HCT116 (cell line): ENCODE measurements at regions not wholly inside any gene's neighbourhood (a gene's known extent, or its start where the extent isn't known, plus 50 kb on each side); places are given as distances from the start of the nearest gene placed in this dataset.

Experiments used
- ATAC-seq: fragments of 200-7000 bp; cut with Tn5 transposase; 2 replicates; pipeline ENCODE4 v1.9.1; 2020; ENCODE audit warnings: mild to moderate bottlenecking, moderate library complexity
- BruUV-seq: library from RNA; stranded (reverse); fragments of 400-500 nt; replicated peaks from 2 replicates; lab custom pipeline; 2021; lab: Mats Ljungman, UMichigan
- CTCF ChIA-PET: fragments of 300-600 bp; sonication (Branson Sonifier 250); formaldehyde crosslinking; loops from one replicate; lab custom pipeline; 2021; ENCODE audit warnings: antibody characterized with exemption; lab: Charles Lee
- POLR2A ChIA-PET: fragments of 300-600, 350-600 bp; sonication (Branson Sonifier 250); formaldehyde crosslinking; loops from one replicate; lab custom pipeline; 2021; ENCODE audit warnings: antibody characterized with exemption; lab: Charles Lee
- RAD21 ChIA-PET, 2 experiments: fragments of 300-600 bp; sonication (Branson Sonifier 250); formaldehyde crosslinking; loops; one replicate each; lab custom pipeline; 2023; ENCODE audit warnings: low total read pairs in 2 of 2; ENCODE audit not compliant: uncharacterized antibody in 2 of 2, unreplicated experiment in 2 of 2, low non-redundant PET in 1 of 2; lab: Charles Lee
- DNase-seq: peaks from one replicate; pipeline ENCODE4 v3.0.0-alpha.2; 2010; ENCODE audit warnings: low read depth, low spot score
- H2AFZ ChIP-seq: fragments of 200-600 bp; shearing (Covaris generic), sonication (generic); 2 replicates; pipeline ENCODE4 v1.6.1; 2017; ENCODE audit warnings: low read depth, mixed run types, mixed read lengths, antibody characterized with exemption, low read length; ENCODE audit not compliant: poor library complexity, severe bottlenecking
- H3K27ac ChIP-seq: 2 replicates; pipeline ENCODE4 v1.5.1; 2012; ENCODE audit warnings: low read depth, low read length
- H3K27me3 ChIP-seq: fragments of 200-600 bp; sonication (generic); 2 replicates; pipeline ENCODE4 v1.6.1; 2016; ENCODE audit warnings: mixed run types, low read length, mixed read lengths; ENCODE audit not compliant: insufficient read depth
- H3K36me3 ChIP-seq, 2 experiments: fragments of 200-500 bp in 1 of 2; fragments of 200-600 bp in 1 of 2; sonication (Bioruptor generic) in 1 of 2; sonication (generic) in 1 of 2; 2 replicates each; pipeline versions ENCODE4 v1.5.1 to v1.6.1; 2014 to 2016; ENCODE audit warnings: low read length in 2 of 2, inconsistent platforms in 1 of 2, mixed read lengths in 1 of 2, mixed run types in 1 of 2; ENCODE audit not compliant: insufficient read depth in 2 of 2, control insufficient read depth in 1 of 2
- H3K4me1 ChIP-seq, 2 experiments: fragments of 200-600 bp in 1 of 2; sonication (generic) in 1 of 2; 2 replicates each; pipeline versions ENCODE4 v1.5.1 to v1.6.1; 2012 to 2017; ENCODE audit warnings: low read length in 2 of 2, inconsistent platforms in 1 of 2, mild to moderate bottlenecking in 1 of 2, mixed read lengths in 1 of 2, mixed run types in 1 of 2, moderate library complexity in 1 of 2; ENCODE audit not compliant: insufficient read depth in 2 of 2, control insufficient read depth in 1 of 2
- H3K4me2 ChIP-seq: fragments of 200-600 bp; sonication (generic); 2 replicates; pipeline ENCODE4 v1.6.1; 2017; ENCODE audit warnings: mixed run types, low read length, mixed read lengths
- H3K4me3 ChIP-seq, 2 experiments: fragments of 200-600 bp in 1 of 2; sonication (generic) in 1 of 2; replicated peaks in 1 of 2; 2 replicates each; pipeline ENCODE4 v1.5.1; 2011 to 2016; ENCODE audit warnings: low read length in 2 of 2, control low read depth in 1 of 2, low read depth in 1 of 2, mild to moderate bottlenecking in 1 of 2, mixed read lengths in 1 of 2, mixed run types in 1 of 2
- H3K79me2 ChIP-seq: fragments of 200-600 bp; sonication (generic); 2 replicates; pipeline ENCODE4 v1.6.1; 2017; ENCODE audit warnings: mild to moderate bottlenecking, mixed run types, low read length, moderate library complexity, mixed read lengths; ENCODE audit not compliant: insufficient read depth
- H3K9ac ChIP-seq: fragments of 200-600 bp; sonication (generic); 2 replicates; pipeline ENCODE4 v1.6.1; 2016; ENCODE audit warnings: low read length, mixed read lengths
- H3K9me2 ChIP-seq: fragments of 200-600 bp; sonication (generic), shearing (Covaris generic); 2 replicates; pipeline ENCODE4 v1.6.1; 2017; ENCODE audit warnings: mixed run types, mild to moderate bottlenecking, moderate library complexity; ENCODE audit not compliant: insufficient read depth
- H3K9me3 ChIP-seq, 2 experiments: fragments of 200-500 bp in 1 of 2; fragments of 200-600 bp in 1 of 2; sonication (Bioruptor generic) in 1 of 2; sonication (generic) in 1 of 2; 2 replicates each; pipeline ENCODE4 v1.6.1; 2014 to 2017; ENCODE audit warnings: low read length in 2 of 2, mixed read lengths in 2 of 2, inconsistent platforms in 1 of 2, low read depth in 1 of 2, mild to moderate bottlenecking in 1 of 2, mixed run types in 1 of 2, moderate library complexity in 1 of 2; ENCODE audit not compliant: control insufficient read depth in 1 of 2, insufficient read depth in 1 of 2
- H4K20me1 ChIP-seq: fragments of 200-600 bp; sonication (generic), shearing (Covaris generic); 2 replicates; pipeline ENCODE4 v1.6.1; 2017; ENCODE audit warnings: mixed run types, mild to moderate bottlenecking, moderate library complexity; ENCODE audit not compliant: insufficient read depth
- CBX3 ChIP-seq: IDR thresholded peaks from 2 replicates; pipeline ENCODE4 v1.6.1; 2012; ENCODE audit warnings: low read depth
- CEBPB ChIP-seq: IDR thresholded peaks from 2 replicates; pipeline ENCODE4 v1.6.1; 2012; ENCODE audit warnings: low read depth
- EZH2 ChIP-seq: fragments of 200-600 bp; sonication (generic); IDR thresholded peaks from 2 replicates; pipeline ENCODE4 v1.6.1; 2017; ENCODE audit warnings: antibody characterized with exemption, mixed run types
- EZH2phosphoT487 ChIP-seq: fragments of 200-600 bp; IDR thresholded peaks from 2 replicates; pipeline ENCODE4 v1.6.1; 2018; ENCODE audit warnings: antibody characterized with exemption, borderline replicate concordance
- FOSL1 ChIP-seq: IDR thresholded peaks from 2 replicates; pipeline ENCODE4 v1.6.1; 2012; ENCODE audit warnings: low read depth
- JUND ChIP-seq: IDR thresholded peaks from 2 replicates; pipeline ENCODE4 v1.6.1; 2012
- POLR2A ChIP-seq: IDR thresholded peaks from 2 replicates; pipeline ENCODE4 v1.7.0; 2011; ENCODE audit warnings: borderline replicate concordance; ENCODE audit not compliant: insufficient read depth, insufficient read length; ENCODE audit errors: extremely low read depth
- RAD21 ChIP-seq: IDR thresholded peaks from 2 replicates; pipeline ENCODE4 v1.6.1; 2012; ENCODE audit warnings: low read depth, mild to moderate bottlenecking
- SIN3A ChIP-seq: IDR thresholded peaks from 2 replicates; pipeline ENCODE4 v1.6.1; 2012; ENCODE audit warnings: low read depth
- SP1 ChIP-seq: IDR thresholded peaks from 2 replicates; pipeline ENCODE4 v1.6.1; 2012; ENCODE audit warnings: low read depth
- SRF ChIP-seq: IDR thresholded peaks from 2 replicates; pipeline ENCODE4 v1.6.1; 2012; ENCODE audit warnings: low read depth
- TCF7L2 ChIP-seq: IDR thresholded peaks from 2 replicates; pipeline ENCODE4 v1.7.0; 2011; ENCODE audit warnings: borderline replicate concordance, inconsistent platforms; ENCODE audit not compliant: insufficient read depth, insufficient read length; ENCODE audit errors: extremely low read depth
- YY1 ChIP-seq: IDR thresholded peaks from 2 replicates; pipeline ENCODE4 v1.6.1; 2011; ENCODE audit warnings: low read length, low read depth, moderate library complexity, mild to moderate bottlenecking; ENCODE audit not compliant: insufficient replicate concordance; ENCODE audit errors: extremely low read depth
- ZFX ChIP-seq: fragments of 450-650 bp; IDR thresholded peaks from 2 replicates; pipeline ENCODE4 v1.6.1; 2017
- intact Hi-C: fragments of 100-400 bp; cut with micrococcal nuclease; formaldehyde crosslinking; loops from 2 replicates; pipeline ENCODE4 v1.10.0; 2022
- TF ChIP-seq, protein P1 (sequence below), 3 experiments: fragments of 200-600 bp in 1 of 3; sonication (generic) in 1 of 3; IDR thresholded peaks in 2 of 3; conservative IDR thresholded peaks in 1 of 3; 2 replicates each; pipeline ENCODE4 v1.5.1; 2012 to 2017; ENCODE audit warnings: low read depth in 2 of 3, low read length in 2 of 3, antibody characterized with exemption in 1 of 3, borderline replicate concordance in 1 of 3, control low read depth in 1 of 3, mild to moderate bottlenecking in 1 of 3, mixed read lengths in 1 of 3, mixed run types in 1 of 3, moderate library complexity in 1 of 3; ENCODE audit not compliant: insufficient read depth in 1 of 3
- TF ChIP-seq, protein P2 (sequence below): IDR thresholded peaks from 2 replicates; pipeline ENCODE4 v1.6.1; 2011; ENCODE audit warnings: mild to moderate bottlenecking, low read length, moderate library complexity; ENCODE audit not compliant: insufficient replicate concordance; ENCODE audit errors: extremely low read depth

DNA sequence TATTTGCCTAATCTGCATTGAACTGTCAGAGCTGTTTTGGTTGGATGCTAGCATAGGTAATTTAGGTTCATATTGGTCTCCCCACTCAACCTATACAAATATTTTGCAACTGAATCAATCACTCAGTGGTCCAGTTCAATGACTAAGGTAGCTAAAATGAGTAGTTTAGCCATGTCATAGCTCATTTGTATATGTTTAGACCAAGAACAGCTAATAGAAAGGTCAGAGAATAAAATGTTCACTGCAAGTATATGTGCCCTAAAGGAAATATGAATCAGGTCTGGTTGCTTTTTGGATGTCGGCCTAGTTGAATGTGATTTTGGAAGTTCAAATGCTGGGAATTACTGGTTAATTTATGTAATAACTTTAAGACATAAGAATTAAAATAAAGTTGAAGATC, 883.9 kb downstream of the LRFN5 start (continued):
- TF ChIP-seq, protein P1, sequence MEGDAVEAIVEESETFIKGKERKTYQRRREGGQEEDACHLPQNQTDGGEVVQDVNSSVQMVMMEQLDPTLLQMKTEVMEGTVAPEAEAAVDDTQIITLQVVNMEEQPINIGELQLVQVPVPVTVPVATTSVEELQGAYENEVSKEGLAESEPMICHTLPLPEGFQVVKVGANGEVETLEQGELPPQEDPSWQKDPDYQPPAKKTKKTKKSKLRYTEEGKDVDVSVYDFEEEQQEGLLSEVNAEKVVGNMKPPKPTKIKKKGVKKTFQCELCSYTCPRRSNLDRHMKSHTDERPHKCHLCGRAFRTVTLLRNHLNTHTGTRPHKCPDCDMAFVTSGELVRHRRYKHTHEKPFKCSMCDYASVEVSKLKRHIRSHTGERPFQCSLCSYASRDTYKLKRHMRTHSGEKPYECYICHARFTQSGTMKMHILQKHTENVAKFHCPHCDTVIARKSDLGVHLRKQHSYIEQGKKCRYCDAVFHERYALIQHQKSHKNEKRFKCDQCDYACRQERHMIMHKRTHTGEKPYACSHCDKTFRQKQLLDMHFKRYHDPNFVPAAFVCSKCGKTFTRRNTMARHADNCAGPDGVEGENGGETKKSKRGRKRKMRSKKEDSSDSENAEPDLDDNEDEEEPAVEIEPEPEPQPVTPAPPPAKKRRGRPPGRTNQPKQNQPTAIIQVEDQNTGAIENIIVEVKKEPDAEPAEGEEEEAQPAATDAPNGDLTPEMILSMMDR (IDR thresholded peaks at IDR 0.05 in 2 of 3, conservative IDR thresholded peaks at IDR 0.05 in 1 of 3; ENCODE audit: borderline replicate concordance in 1 of 3, insufficient read depth in 1 of 3, low read depth in 2 of 3, low read length in 2 of 3) = no peak
- TF ChIP-seq POLR2A = no peak
- no peak for TF ChIP-seq RAD21
- TF ChIP-seq TCF7L2 = no peak
- TF ChIP-seq SRF = no peak
- no peak for TF ChIP-seq ZFX
- TF ChIP-seq CEBPB = no peak
- TF ChIP-seq SIN3A = no peak

DNA sequence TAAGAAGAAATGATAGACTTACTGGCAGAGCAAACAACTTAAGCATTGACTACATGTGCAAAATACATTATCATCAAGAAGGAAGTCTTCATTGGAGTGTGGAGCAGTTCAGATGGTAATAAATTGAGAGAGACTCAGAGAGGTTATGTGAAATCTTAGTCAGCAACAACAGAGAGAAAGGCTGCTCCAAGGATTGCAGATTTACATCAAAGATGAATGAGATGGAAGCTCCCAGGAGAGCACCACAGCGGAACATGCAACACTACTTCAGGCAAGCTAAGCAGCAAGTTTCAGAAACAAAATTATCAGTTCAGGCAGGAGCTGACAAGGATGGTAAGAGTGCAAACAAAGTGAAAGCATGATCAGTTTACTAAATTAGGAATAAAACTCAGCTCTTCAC, 882.3 kb downstream of the LRFN5 start:
- Histone ChIP-seq H3K27ac (no peak overlapping the region), H3K4me3 (no peak overlapping the region), H3K9me3 (peaks cover 0 to 4% of the 10 kb centered on the region in 2 experiments; a peak in 1 of 4 replicates), H3K9me2 (no peaks in the 10 kb centered on the region), H3K36me3 (no peaks in the 10 kb centered on the region), H3K4me2 (no peak overlapping the region), H3K79me2 (no peaks in the 10 kb centered on the region), H3K9ac (no peak overlapping the region), H2AFZ (no peak overlapping the region), H4K20me1 (no peaks in the 10 kb centered on the region), H3K4me1 (no peaks in the 10 kb centered on the region), H3K27me3 (no peaks in the 10 kb centered on the region)
- DNase-seq (no peak), ATAC-seq (no peak)
- no TSS peak for BruUV-seq
- ChIA-PET POLR2A (no interaction called here), CTCF (no interaction called here), RAD21 (no interaction called here)
- intact Hi-C loops = no loop called here
- TF ChIP-seq, protein P2, sequence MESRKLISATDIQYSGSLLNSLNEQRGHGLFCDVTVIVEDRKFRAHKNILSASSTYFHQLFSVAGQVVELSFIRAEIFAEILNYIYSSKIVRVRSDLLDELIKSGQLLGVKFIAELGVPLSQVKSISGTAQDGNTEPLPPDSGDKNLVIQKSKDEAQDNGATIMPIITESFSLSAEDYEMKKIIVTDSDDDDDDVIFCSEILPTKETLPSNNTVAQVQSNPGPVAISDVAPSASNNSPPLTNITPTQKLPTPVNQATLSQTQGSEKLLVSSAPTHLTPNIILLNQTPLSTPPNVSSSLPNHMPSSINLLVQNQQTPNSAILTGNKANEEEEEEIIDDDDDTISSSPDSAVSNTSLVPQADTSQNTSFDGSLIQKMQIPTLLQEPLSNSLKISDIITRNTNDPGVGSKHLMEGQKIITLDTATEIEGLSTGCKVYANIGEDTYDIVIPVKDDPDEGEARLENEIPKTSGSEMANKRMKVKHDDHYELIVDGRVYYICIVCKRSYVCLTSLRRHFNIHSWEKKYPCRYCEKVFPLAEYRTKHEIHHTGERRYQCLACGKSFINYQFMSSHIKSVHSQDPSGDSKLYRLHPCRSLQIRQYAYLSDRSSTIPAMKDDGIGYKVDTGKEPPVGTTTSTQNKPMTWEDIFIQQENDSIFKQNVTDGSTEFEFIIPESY = no peak
- TF ChIP-seq CBX3 (no peak), FOSL1 (no peak), RAD21 (no peak), POLR2A (no peak), ZFX (no peak), SP1 (no peak), YY1 (no peak), TCF7L2 (no peak), JUND (no peak), CEBPB (no peak), EZH2phosphoT487 (no peak), EZH2 (no peak)
- TF ChIP-seq, protein P1 (IDR thresholded peaks at IDR 0.05 in 2 of 3, conservative IDR thresholded peaks at IDR 0.05 in 1 of 3; ENCODE audit: borderline replicate concordance in 1 of 3, insufficient read depth in 1 of 3, low read depth in 2 of 3, low read length in 2 of 3) = no peak
